VCaP (cell line): ENCODE measurements at regions not wholly inside any gene's neighbourhood (a gene's known extent, or its start where the extent isn't known, plus 50 kb on each side); places are given as distances from the start of the nearest gene placed in this dataset.

Source experiments
- H3K27ac ChIP-seq: fragments of 450-650 bp; 2 replicates; pipeline ENCODE4 v1.5.1; 2017
- TF ChIP-seq, protein P1 (sequence below): fragments of 450-650 bp; conservative IDR thresholded peaks from 2 replicates; pipeline ENCODE4 v1.5.1; 2017; ENCODE audit warnings: mild to moderate bottlenecking, moderate library complexity

- TF ChIP-seq, protein P1, sequence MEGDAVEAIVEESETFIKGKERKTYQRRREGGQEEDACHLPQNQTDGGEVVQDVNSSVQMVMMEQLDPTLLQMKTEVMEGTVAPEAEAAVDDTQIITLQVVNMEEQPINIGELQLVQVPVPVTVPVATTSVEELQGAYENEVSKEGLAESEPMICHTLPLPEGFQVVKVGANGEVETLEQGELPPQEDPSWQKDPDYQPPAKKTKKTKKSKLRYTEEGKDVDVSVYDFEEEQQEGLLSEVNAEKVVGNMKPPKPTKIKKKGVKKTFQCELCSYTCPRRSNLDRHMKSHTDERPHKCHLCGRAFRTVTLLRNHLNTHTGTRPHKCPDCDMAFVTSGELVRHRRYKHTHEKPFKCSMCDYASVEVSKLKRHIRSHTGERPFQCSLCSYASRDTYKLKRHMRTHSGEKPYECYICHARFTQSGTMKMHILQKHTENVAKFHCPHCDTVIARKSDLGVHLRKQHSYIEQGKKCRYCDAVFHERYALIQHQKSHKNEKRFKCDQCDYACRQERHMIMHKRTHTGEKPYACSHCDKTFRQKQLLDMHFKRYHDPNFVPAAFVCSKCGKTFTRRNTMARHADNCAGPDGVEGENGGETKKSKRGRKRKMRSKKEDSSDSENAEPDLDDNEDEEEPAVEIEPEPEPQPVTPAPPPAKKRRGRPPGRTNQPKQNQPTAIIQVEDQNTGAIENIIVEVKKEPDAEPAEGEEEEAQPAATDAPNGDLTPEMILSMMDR: no peak
- H3K27ac ChIP-seq: no peak overlapping the region
Observed at GRCh38 chr4:180860089-180860720, 1383.0 kb upstream of the TENM3 start.

GRCh38 chr4:180861651-180862050 is 1381.6 kb upstream of the TENM3 start:
- TF ChIP-seq, protein P1: no peak
- H3K27ac ChIP-seq: no peak overlapping the region

DNA sequence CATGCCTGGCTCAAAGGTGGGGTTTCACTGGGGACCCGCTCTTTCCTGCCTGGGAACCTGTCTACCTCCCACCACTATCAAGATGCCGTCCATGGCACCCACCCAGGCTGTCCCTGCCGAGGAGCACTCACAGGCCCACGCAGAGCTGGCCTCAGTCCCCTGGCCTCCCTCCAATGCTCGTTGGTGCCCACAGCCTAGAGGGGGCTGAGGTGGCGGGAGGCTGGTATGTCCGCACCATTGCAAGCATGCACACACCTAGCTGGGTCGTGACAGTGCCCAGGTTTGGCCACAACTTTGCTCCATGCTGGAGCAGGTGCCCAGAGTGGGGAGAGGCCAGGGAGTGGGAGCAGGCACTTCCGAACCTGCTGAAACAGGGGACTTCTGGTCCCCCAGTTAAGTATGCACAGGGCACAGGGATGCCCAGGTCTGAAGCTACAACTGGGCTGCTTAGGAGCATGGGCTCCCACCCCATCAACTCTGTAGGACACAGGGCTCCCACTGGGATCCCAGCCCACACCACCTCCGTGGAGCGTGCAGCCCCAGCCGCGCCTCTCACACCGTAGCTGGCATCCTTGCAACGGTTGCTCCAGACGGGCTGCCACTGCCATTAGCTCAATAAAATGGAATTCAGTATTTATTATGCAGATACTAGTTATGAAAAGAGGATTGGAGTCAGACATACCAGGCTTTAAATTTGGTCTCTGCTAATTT is 1376.1 kb upstream of the TENM3 start:
- TF ChIP-seq, protein P1: no peak
- no peak overlapping the region for H3K27ac ChIP-seq

GRCh38 chr4:180870623-180871022 is 1372.6 kb upstream of the TENM3 start:
- TF ChIP-seq, protein P1: no peak
- peak overlapping the region; percentile 19; the same call in 1 of the 2 replicates for H3K27ac ChIP-seq

- TF ChIP-seq, protein P1: no peak
- no peak overlapping the region for H3K27ac ChIP-seq
Observed at GRCh38 chr4:180898305-180898704, 1344.9 kb upstream of the TENM3 start.

GRCh38 chr4:180900781-180901180 is 1342.4 kb upstream of the TENM3 start:
- no peak overlapping the region for H3K27ac ChIP-seq
- TF ChIP-seq, protein P1: no peak

DNA sequence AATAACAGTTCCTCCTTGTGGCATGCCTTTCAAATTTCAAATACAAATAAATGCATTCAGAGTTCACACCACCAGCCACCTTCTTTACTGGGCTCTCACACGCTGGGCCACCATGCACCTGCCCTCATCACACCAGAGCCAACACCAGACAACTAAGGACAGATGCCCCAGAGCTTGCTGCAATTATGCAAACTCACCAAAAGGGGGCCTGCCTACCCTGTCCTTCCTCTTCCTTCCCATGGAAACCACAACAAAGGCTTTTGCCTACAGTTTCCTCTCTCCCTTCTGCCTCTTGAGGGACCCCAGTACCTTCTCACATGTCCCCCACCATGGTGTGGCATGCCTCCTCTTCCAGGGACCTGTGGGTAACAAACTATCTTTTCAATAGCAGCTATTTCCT is 1333.9 kb upstream of the TENM3 start:
- TF ChIP-seq, protein P1: no peak; the same call in 1 of the 2 replicates
- no peak overlapping the region for H3K27ac ChIP-seq
